H9 (cell line): ENCODE measurements at regions not wholly inside any gene's neighbourhood (a gene's known extent, or its start where the extent isn't known, plus 50 kb on each side); places are given as distances from the start of the nearest gene placed in this dataset.

Experiments
- DNase-seq: peaks from one replicate; pipeline ENCODE4 v3.0.0-alpha.2; 2017
- H2AFZ ChIP-seq: one replicate; pipeline ENCODE4 v1.6.1; 2013; ENCODE audit warnings: mild to moderate bottlenecking, low read length, control low read depth, moderate library complexity
- H2AK5ac ChIP-seq: 2 replicates; pipeline ENCODE4 v1.6.1; 2013; ENCODE audit warnings: low read length, control low read depth, mixed read lengths; ENCODE audit not compliant: insufficient read length
- H2BK120ac ChIP-seq: one replicate; pipeline ENCODE4 v1.6.1; 2013; ENCODE audit warnings: low read depth, mild to moderate bottlenecking, low read length, control low read depth, inconsistent platforms; ENCODE audit not compliant: poor library complexity, severe bottlenecking
- H2BK12ac ChIP-seq: 2 replicates; pipeline ENCODE4 v1.6.1; 2013; ENCODE audit warnings: low read length, control low read depth, mixed read lengths, low read depth; ENCODE audit not compliant: insufficient read length
- H2BK15ac ChIP-seq: 2 replicates; pipeline ENCODE4 v1.6.1; 2013; ENCODE audit warnings: low read depth, low read length, control low read depth
- H2BK20ac ChIP-seq: one replicate; pipeline ENCODE4 v1.6.1; 2013; ENCODE audit warnings: low read depth, mild to moderate bottlenecking, low read length, control low read depth, inconsistent platforms; ENCODE audit not compliant: poor library complexity, severe bottlenecking
- H2BK5ac ChIP-seq: 2 replicates; pipeline ENCODE4 v1.6.1; 2013; ENCODE audit warnings: low read length, control low read depth, mixed read lengths; ENCODE audit not compliant: insufficient read length
- H3K14ac ChIP-seq: 2 replicates; pipeline ENCODE4 v1.6.1; 2013; ENCODE audit warnings: low read length, control low read depth; ENCODE audit not compliant: insufficient read depth
- H3K18ac ChIP-seq: 2 replicates; pipeline ENCODE4 v1.6.1; 2013; ENCODE audit warnings: low read depth, mild to moderate bottlenecking, mixed read lengths, low read length, control low read depth; ENCODE audit not compliant: insufficient read length
- H3K23ac ChIP-seq: 2 replicates; pipeline ENCODE4 v1.6.1; 2013; ENCODE audit warnings: low read length, control low read depth, mixed read lengths, low read depth; ENCODE audit not compliant: insufficient read length
- H3K23me2 ChIP-seq: 2 replicates; pipeline ENCODE4 v1.6.1; 2013; ENCODE audit warnings: low read depth, mild to moderate bottlenecking, mixed read lengths, low read length, control low read depth; ENCODE audit not compliant: insufficient read length, poor library complexity, severe bottlenecking
- H3K27ac ChIP-seq: 2 replicates; pipeline ENCODE4 v1.5.1; 2013; ENCODE audit warnings: low read length, control low read depth, mixed read lengths, low read depth; ENCODE audit not compliant: insufficient read length
- H3K27me3 ChIP-seq: 2 replicates; pipeline ENCODE4 v1.6.1; 2013; ENCODE audit warnings: low read length, control low read depth, inconsistent platforms; ENCODE audit not compliant: insufficient read depth
- H3K4ac ChIP-seq: 2 replicates; pipeline ENCODE4 v1.6.1; 2013; ENCODE audit warnings: low read depth, mild to moderate bottlenecking, control low read depth, inconsistent platforms, low read length, moderate library complexity
- H3K4me1 ChIP-seq: 2 replicates; pipeline ENCODE4 v1.6.1; 2013; ENCODE audit warnings: low read length, control low read depth, inconsistent platforms; ENCODE audit not compliant: insufficient read depth
- H3K4me2 ChIP-seq: 2 replicates; pipeline ENCODE4 v1.6.1; 2013; ENCODE audit warnings: low read length, control low read depth, mixed read lengths; ENCODE audit not compliant: insufficient read length, insufficient read depth
- H3K56ac ChIP-seq: 2 replicates; pipeline ENCODE4 v1.6.1; 2013; ENCODE audit warnings: low read depth, mild to moderate bottlenecking, mixed read lengths, low read length, control low read depth; ENCODE audit not compliant: insufficient read length
- H3K79me1 ChIP-seq: 2 replicates; pipeline ENCODE4 v1.6.1; 2013; ENCODE audit warnings: low read depth, mild to moderate bottlenecking, moderate library complexity, low read length, control low read depth, inconsistent platforms; ENCODE audit not compliant: insufficient read depth, poor library complexity, severe bottlenecking
- H3K79me2 ChIP-seq: 2 replicates; pipeline ENCODE4 v1.6.1; 2013; ENCODE audit warnings: low read length, control low read depth, inconsistent platforms; ENCODE audit not compliant: insufficient read depth
- H3K9ac ChIP-seq: 2 replicates; pipeline ENCODE4 v1.6.1; 2013; ENCODE audit warnings: low read length, control low read depth, mixed read lengths; ENCODE audit not compliant: insufficient read length; ENCODE audit errors: extremely low read depth
- H3K9me3 ChIP-seq: one replicate; pipeline ENCODE4 v1.6.1; 2013; ENCODE audit warnings: low read depth, low read length, inconsistent platforms; ENCODE audit not compliant: control insufficient read depth
- H3T11ph ChIP-seq: one replicate; pipeline ENCODE4 v1.6.1; 2013; ENCODE audit warnings: mild to moderate bottlenecking, low read length, control low read depth, inconsistent platforms
- H4K20me1 ChIP-seq: one replicate; pipeline ENCODE4 v1.6.1; 2013; ENCODE audit not compliant: control insufficient read depth, insufficient read length, insufficient read depth
- H4K5ac ChIP-seq: 2 replicates; pipeline ENCODE4 v1.6.1; 2013; ENCODE audit warnings: low read depth, mild to moderate bottlenecking, mixed read lengths, low read length, control low read depth; ENCODE audit not compliant: insufficient read length
- H4K8ac ChIP-seq: replicated peaks from 2 replicates; pipeline ENCODE4 v1.6.1; 2013; ENCODE audit warnings: low read length, control low read depth, mixed read lengths, low read depth; ENCODE audit not compliant: insufficient read length
- H4K91ac ChIP-seq: 2 replicates; pipeline ENCODE4 v1.6.1; 2013; ENCODE audit warnings: low read depth, mild to moderate bottlenecking, moderate library complexity, mixed read lengths, low read length, control low read depth; ENCODE audit not compliant: insufficient read length
- H3K27ac Mint-ChIP-seq, 3 experiments: 2 replicates in 2 of 3; 3 replicates in 1 of 3; pipeline ENCODE4 v1.8.0; 2020 to 2021; ENCODE audit warnings: mixed read lengths in 3 of 3, mild to moderate bottlenecking in 1 of 3, moderate library complexity in 1 of 3
- H3K27me3 Mint-ChIP-seq: 2 replicates; pipeline ENCODE4 v1.8.0; 2021; ENCODE audit warnings: low read depth, mild to moderate bottlenecking, moderate library complexity, mixed read lengths
- H3K36me3 Mint-ChIP-seq, 3 experiments: 2 replicates in 2 of 3; 3 replicates in 1 of 3; pipeline ENCODE4 v1.8.0; 2020 to 2021; ENCODE audit warnings: low read depth in 3 of 3, mixed read lengths in 3 of 3; ENCODE audit not compliant: insufficient read depth in 1 of 3
- H3K4me1 Mint-ChIP-seq, 2 experiments: 2 replicates each; pipeline ENCODE4 v1.8.0; 2020; ENCODE audit warnings: mixed read lengths in 2 of 2
- H3K4me3 Mint-ChIP-seq, 2 experiments: 2 replicates in 1 of 2; 3 replicates in 1 of 2; pipeline ENCODE4 v1.8.0; 2020 to 2021; ENCODE audit warnings: mild to moderate bottlenecking in 2 of 2, mixed read lengths in 2 of 2, moderate library complexity in 1 of 2
- H3K9me3 Mint-ChIP-seq, 2 experiments: 2 replicates in 1 of 2; 3 replicates in 1 of 2; pipeline ENCODE4 v1.8.0; 2020; ENCODE audit warnings: mild to moderate bottlenecking in 2 of 2, mixed read lengths in 2 of 2, moderate library complexity in 1 of 2
- CTCF ChIP-seq: fragments of 200-600 bp; sonication (generic); conservative IDR thresholded peaks from 3 replicates; pipeline ENCODE4 v1.8.0; 2021; ENCODE audit warnings: antibody characterized with exemption, mild to moderate bottlenecking
- WGBS: extraction: QIAGEN DNeasy Blood & Tissue Kit; methylation state at CpG from one replicate; pipeline ENCODE4 v1.1.7; 2013; ENCODE audit warnings: missing lambda C conversion rate, low lambda C conversion rate, mixed read lengths; ENCODE audit not compliant: insufficient read length; ENCODE audit errors: extremely low coverage; 5-methylcytosine and 5-hydroxymethylcytosine counted together

- H3K56ac ChIP-seq = no peak overlapping the region
- H3K23ac ChIP-seq = no peak overlapping the region
- no peak overlapping the region for H3K4ac ChIP-seq
- Mint-ChIP-seq H3K9me3 (peaks cover 23 to 25% of the 10 kb centered on the region in 2 experiments), H3K27ac (no peak overlapping the region), H3K36me3 (peaks cover 0 to 7% (median under 1%) of the 10 kb centered on the region in 3 experiments; a peak in 2 of 7 replicates), H3K4me3 (no peak overlapping the region), H3K4me1 (no peaks in the 10 kb centered on the region; a peak in 1 of 4 replicates), H3K27me3 (peaks cover 4% of the 10 kb centered on the region)
- no peak overlapping the region for H2BK15ac ChIP-seq
- no peak overlapping the region for H4K91ac ChIP-seq
- no peak overlapping the region for H2BK12ac ChIP-seq
- no peaks in the 10 kb centered on the region for H3K4me1 ChIP-seq
- H4K5ac ChIP-seq = no peak overlapping the region
- H4K8ac ChIP-seq = no peak overlapping the region
- H2BK20ac ChIP-seq = no peak overlapping the region
- no peaks in the 10 kb centered on the region for H3K9me3 ChIP-seq
- no peak overlapping the region for H3K4me2 ChIP-seq
- WGBS = no CpG with 5 or more reads among the region's 9 CpGs
- no peaks in the 10 kb centered on the region for H4K20me1 ChIP-seq
- no peak overlapping the region for H3T11ph ChIP-seq
- no peak overlapping the region for H3K18ac ChIP-seq
- TF ChIP-seq CTCF = no peak
- H2AK5ac ChIP-seq = no peak overlapping the region
- H3K9ac ChIP-seq = no peak overlapping the region
- no peak overlapping the region for H3K27ac ChIP-seq
- no peaks in the 10 kb centered on the region for H3K27me3 ChIP-seq
- H2AFZ ChIP-seq = no peak overlapping the region
- no peak overlapping the region for H2BK120ac ChIP-seq
- H3K14ac ChIP-seq = no peak overlapping the region; the same call in 1 of the 2 replicates
- no peaks in the 10 kb centered on the region for H3K79me2 ChIP-seq
- no peaks in the 10 kb centered on the region for H3K23me2 ChIP-seq
- no peaks in the 10 kb centered on the region for H3K79me1 ChIP-seq
- no peak overlapping the region for H2BK5ac ChIP-seq
- DNase-seq = no peak
Observed at GRCh38 chr1:3963554-3963953, 63.5 kb upstream of the C1orf174 start.
